K562 (cell line): ENCODE measurements at regions not wholly inside any gene's neighbourhood (a gene's known extent, or its start where the extent isn't known, plus 50 kb on each side); places are given as distances from the start of the nearest gene placed in this dataset.

Source experiments
- ARID1B ChIP-seq: fragments of 450-650 bp; IDR thresholded peaks from 2 replicates; pipeline ENCODE4 v1.6.1; 2016; ENCODE audit warnings: antibody characterized with exemption, mild to moderate bottlenecking, inconsistent platforms
- BCOR ChIP-seq: fragments of 450-650 bp; IDR thresholded peaks from 2 replicates; pipeline ENCODE4 v1.6.1; 2016
- BRD4 ChIP-seq: fragments of 200-600 bp; sonication (generic); IDR thresholded peaks from 2 replicates; pipeline ENCODE4 v1.6.1; 2017; ENCODE audit warnings: inconsistent platforms
- DPF2 ChIP-seq: fragments of 450-650 bp; IDR thresholded peaks from 2 replicates; pipeline ENCODE4 v1.6.1; 2016
- EWSR1 ChIP-seq: fragments of 450-650 bp; IDR thresholded peaks from 2 replicates; pipeline ENCODE4 v1.6.1; 2018; ENCODE audit warnings: borderline replicate concordance, mild to moderate bottlenecking, low read depth, moderate library complexity; ENCODE audit not compliant: partially characterized antibody
- FOXA3 ChIP-seq, 2 experiments: fragments of 450-650 bp in 1 of 2; sonication (generic) in 1 of 2; formaldehyde crosslinking; IDR thresholded peaks in 1 of 2; conservative IDR thresholded peaks in 1 of 2; 2 replicates each; pipeline versions ENCODE4 v1.4.0 to v1.8.0; 2020 to 2022; ENCODE audit warnings: mild to moderate bottlenecking in 2 of 2, missing genetic modification reagents in 1 of 2
- FOXJ2 ChIP-seq: fragments of 200-800 bp; sonication (Bioruptor generic); IDR thresholded peaks from 2 replicates; pipeline ENCODE4 v1.6.1; 2016; ENCODE audit warnings: missing genetic modification characterization, missing compliant biosample characterization
- GTF2E2 ChIP-seq: fragments of 200-800 bp; sonication (Bioruptor generic); IDR thresholded peaks from 2 replicates; pipeline ENCODE4 v1.6.1; 2016; ENCODE audit warnings: missing genetic modification characterization, missing compliant biosample characterization
- IRF9 ChIP-seq: fragments of 450-650 bp; IDR thresholded peaks from 2 replicates; pipeline ENCODE4 v1.6.1; 2016; ENCODE audit warnings: missing biosample characterization, missing genetic modification characterization
- L3MBTL2 ChIP-seq: fragments of 450-650 bp; IDR thresholded peaks from 2 replicates; pipeline ENCODE4 v1.6.1; 2016; ENCODE audit warnings: mild to moderate bottlenecking, moderate library complexity
- PBX2 ChIP-seq, 2 experiments: IDR thresholded peaks in 1 of 2; conservative IDR thresholded peaks in 1 of 2; 2 replicates each; pipeline ENCODE4 v1.6.1; 2016; ENCODE audit warnings: low read depth in 2 of 2, mild to moderate bottlenecking in 1 of 2, missing compliant biosample characterization in 1 of 2, missing genetic modification characterization in 1 of 2, moderate library complexity in 1 of 2
- RHOXF2B ChIP-seq: fragments of 250-450 bp; sonication (Bioruptor Pico); conservative IDR thresholded peaks from 2 replicates; pipeline ENCODE4 v1.5.1; 2021
- SRSF1 ChIP-seq: fragments of 200-400 bp; formaldehyde crosslinking; IDR thresholded peaks from 2 replicates; pipeline ENCODE4 v1.6.1; 2017; ENCODE audit warnings: mild to moderate bottlenecking, low read depth, low read length, moderate library complexity
- ZBTB7A ChIP-seq: IDR thresholded peaks from 2 replicates; pipeline ENCODE4 v1.6.1; 2011; ENCODE audit warnings: low read depth, mild to moderate bottlenecking, low read length, moderate library complexity, borderline replicate concordance; ENCODE audit not compliant: control insufficient read depth
- ZNF197 ChIP-seq: fragments of 200-800 bp; sonication (Bioruptor generic); IDR thresholded peaks from 2 replicates; pipeline ENCODE4 v1.6.1; 2016; ENCODE audit warnings: low read depth, missing genetic modification characterization, missing compliant biosample characterization
- ZNF318 ChIP-seq, 2 experiments: fragments of 450-650 bp; IDR thresholded peaks; 2 replicates each; pipeline ENCODE4 v1.6.1; 2016; ENCODE audit warnings: mild to moderate bottlenecking in 2 of 2, borderline replicate concordance in 1 of 2, low read depth in 1 of 2, moderate library complexity in 1 of 2

- peak in 1 of 2 experiments; percentile 59; a peak in 2 of 4 replicates for TF ChIP-seq FOXA3 (CRISPR knock-in tag; conservative IDR thresholded peaks at IDR 0.05 in 1 of 2, IDR thresholded peaks at IDR 0.05 in 1 of 2)
- TF ChIP-seq PBX2 (CRISPR knock-in tag; IDR thresholded peaks at IDR 0.05; ENCODE audit: low read depth): no peak
- TF ChIP-seq PBX2 (tag; conservative IDR thresholded peaks at IDR 0.05; ENCODE audit: low read depth): no peak
- peak; percentile 38; the same call in 1 of the 2 replicates for TF ChIP-seq L3MBTL2
- 0 out of 2 replicates have a peak, but pooled peaks have one; percentile 24 for TF ChIP-seq FOXJ2 (tag)
- no peak for TF ChIP-seq ZBTB7A
- TF ChIP-seq ZNF197: no peak
- peak; percentile 21; the same call in 1 of the 2 replicates for TF ChIP-seq IRF9 (tag)
- 0 out of 2 replicates have a peak, but pooled peaks have one; percentile 4 for TF ChIP-seq ARID1B
- TF ChIP-seq RHOXF2B (CRISPR knock-in tag): no peak
- TF ChIP-seq BCOR: no peak
- TF ChIP-seq BRD4: peak; percentile 15; the same call in 1 of the 2 replicates
- TF ChIP-seq SRSF1: no peak
- no peak for TF ChIP-seq DPF2
- TF ChIP-seq GTF2E2 (tag): 0 out of 2 replicates have a peak, but pooled peaks have one; percentile 26
- TF ChIP-seq EWSR1: no peak
- no peak for TF ChIP-seq ZNF318 (IDR thresholded peaks at IDR 0.05; ENCODE audit: borderline replicate concordance in 1 of 2, low read depth in 1 of 2)
Observed at GRCh38 chr3:156606729-156607128, 51.8 kb upstream of the SSR3 start (continued).
